Right atrium auricular region (tissue), 2 donors: ENCODE measurements at regions not wholly inside any gene's neighbourhood (a gene's known extent, or its start where the extent isn't known, plus 50 kb on each side); places are given as distances from the start of the nearest gene placed in this dataset.

ENCODE experiments used
- DNase-seq: peaks from one replicate; pipeline ENCODE4 v3.0.0-alpha.2; 2019; ENCODE audit warnings: low spot score
- H3K27ac ChIP-seq, 2 donors: fragments of 200-600 bp; sonication (generic); 1 replicate in 1 of 2; 2 replicates in 1 of 2; pipeline ENCODE4 v1.5.1; 2016 to 2019
- H3K27me3 ChIP-seq, 2 donors: fragments of 200-600 bp; sonication (generic); one replicate each; pipeline versions ENCODE4 v1.5.1 to v1.6.0; 2017 to 2019
- H3K36me3 ChIP-seq: fragments of 200-600 bp; sonication (generic); one replicate; pipeline ENCODE4 v1.5.1; 2016
- H3K4me1 ChIP-seq, 2 donors: fragments of 200-600 bp; sonication (generic); one replicate each; pipeline versions ENCODE4 v1.5.1 to v1.6.0; 2017 to 2019
- H3K4me3 ChIP-seq, 2 donors: fragments of 200-600 bp; sonication (generic); 1 replicate in 1 of 2; 2 replicates in 1 of 2; pipeline ENCODE4 v1.5.1; 2017 to 2019; ENCODE audit warnings: mild to moderate bottlenecking in 1 of 2, moderate library complexity in 1 of 2
- H3K9me3 ChIP-seq, 2 donors: fragments of 200-600 bp; sonication (generic); one replicate each; pipeline ENCODE4 v1.5.1; 2019
- TF ChIP-seq, protein P1 (sequence below), 2 donors: fragments of 200-600 bp; sonication (generic); IDR thresholded peaks; one replicate each; pipeline ENCODE4 v1.5.1; 2019; ENCODE audit warnings: antibody characterized with exemption in 2 of 2

DNA sequence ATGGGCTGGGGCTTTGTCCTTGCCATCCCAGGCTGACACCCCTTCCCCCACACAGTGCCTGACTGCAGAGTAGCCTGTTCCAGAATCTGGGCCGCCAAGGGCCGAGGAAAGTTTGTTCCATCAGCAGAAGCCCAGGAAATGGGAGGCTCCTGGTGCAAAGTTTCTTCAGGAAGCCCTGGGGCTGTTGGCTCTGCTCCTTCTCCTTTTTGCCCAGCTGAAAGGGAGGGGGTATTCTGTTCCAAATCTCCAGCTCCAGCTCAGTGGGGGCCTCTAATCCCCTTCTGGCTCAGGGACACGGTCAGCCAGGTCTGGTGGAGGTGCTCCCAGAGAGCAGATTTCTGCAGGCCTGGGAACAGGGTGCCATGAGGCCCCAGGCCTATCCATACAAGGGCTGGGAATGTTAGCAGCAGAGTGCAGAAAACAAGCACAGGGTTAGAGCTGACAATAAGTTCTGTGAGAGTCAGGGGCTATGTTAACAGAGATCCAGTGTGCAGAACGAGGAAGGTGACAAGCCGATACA, 399.5 kb downstream of the RPS24 start:
- Histone ChIP-seq H3K36me3 (no peaks in the 10 kb centered on the region), H3K9me3 (no peaks in the 10 kb centered on the region), H3K27ac (peak overlapping the region; percentile 26 to 43), H3K4me3 (no peak overlapping the region), H3K27me3 (no peaks in the 10 kb centered on the region), H3K4me1 (peaks cover 0 to 34% of the 10 kb centered on the region in 2 donors)
- TF ChIP-seq, protein P1, sequence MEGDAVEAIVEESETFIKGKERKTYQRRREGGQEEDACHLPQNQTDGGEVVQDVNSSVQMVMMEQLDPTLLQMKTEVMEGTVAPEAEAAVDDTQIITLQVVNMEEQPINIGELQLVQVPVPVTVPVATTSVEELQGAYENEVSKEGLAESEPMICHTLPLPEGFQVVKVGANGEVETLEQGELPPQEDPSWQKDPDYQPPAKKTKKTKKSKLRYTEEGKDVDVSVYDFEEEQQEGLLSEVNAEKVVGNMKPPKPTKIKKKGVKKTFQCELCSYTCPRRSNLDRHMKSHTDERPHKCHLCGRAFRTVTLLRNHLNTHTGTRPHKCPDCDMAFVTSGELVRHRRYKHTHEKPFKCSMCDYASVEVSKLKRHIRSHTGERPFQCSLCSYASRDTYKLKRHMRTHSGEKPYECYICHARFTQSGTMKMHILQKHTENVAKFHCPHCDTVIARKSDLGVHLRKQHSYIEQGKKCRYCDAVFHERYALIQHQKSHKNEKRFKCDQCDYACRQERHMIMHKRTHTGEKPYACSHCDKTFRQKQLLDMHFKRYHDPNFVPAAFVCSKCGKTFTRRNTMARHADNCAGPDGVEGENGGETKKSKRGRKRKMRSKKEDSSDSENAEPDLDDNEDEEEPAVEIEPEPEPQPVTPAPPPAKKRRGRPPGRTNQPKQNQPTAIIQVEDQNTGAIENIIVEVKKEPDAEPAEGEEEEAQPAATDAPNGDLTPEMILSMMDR (IDR thresholded peaks at IDR 0.05), result no peak
- no peak for DNase-seq

DNA sequence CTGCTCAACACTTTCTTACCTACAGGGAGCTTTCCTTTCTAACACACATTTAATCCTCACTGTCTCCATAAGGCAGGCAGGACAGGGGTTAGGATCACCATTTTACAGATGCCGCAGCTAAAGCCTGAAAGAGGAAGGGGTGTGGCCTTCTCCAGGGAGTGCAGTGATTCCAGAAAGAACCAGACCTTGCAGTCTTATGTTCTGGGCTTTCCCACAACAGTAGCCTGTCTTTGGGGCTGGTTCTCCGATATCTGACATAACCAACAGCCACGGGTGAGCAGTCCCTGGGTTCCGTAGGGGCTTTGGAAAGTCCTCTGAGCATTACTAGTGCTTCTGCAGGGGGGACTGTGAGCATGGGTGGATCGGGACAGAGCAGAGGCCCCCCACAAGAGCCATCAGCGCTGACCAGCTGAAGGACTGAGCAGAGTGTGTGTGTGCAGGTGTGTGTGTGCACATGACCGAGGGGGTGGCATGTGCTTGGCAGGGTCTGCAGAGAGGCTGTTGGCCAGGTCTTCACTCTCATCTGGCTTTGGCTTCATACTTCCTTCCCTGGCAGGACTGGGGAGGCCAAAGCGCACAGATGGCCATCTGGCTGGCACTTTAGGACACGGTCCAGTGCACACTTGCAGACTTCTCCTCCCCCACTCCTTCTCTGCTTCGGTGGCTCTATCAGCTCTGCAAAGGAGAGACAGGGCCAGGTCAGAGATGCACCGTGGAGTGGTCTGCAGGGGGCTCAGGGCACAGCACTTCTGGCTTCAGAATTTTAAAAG, 400.3 kb downstream of the RPS24 start:
- DNase-seq, result no peak
- Histone ChIP-seq H3K4me1 (peaks cover 0 to 34% of the 10 kb centered on the region in 2 donors), H3K27me3 (no peaks in the 10 kb centered on the region), H3K27ac (peak overlapping the region in 1 of 2 donors; percentile 26), H3K4me3 (no peak overlapping the region), H3K36me3 (no peaks in the 10 kb centered on the region), H3K9me3 (no peaks in the 10 kb centered on the region)
- TF ChIP-seq, protein P1 (IDR thresholded peaks at IDR 0.05), result no peak

DNA sequence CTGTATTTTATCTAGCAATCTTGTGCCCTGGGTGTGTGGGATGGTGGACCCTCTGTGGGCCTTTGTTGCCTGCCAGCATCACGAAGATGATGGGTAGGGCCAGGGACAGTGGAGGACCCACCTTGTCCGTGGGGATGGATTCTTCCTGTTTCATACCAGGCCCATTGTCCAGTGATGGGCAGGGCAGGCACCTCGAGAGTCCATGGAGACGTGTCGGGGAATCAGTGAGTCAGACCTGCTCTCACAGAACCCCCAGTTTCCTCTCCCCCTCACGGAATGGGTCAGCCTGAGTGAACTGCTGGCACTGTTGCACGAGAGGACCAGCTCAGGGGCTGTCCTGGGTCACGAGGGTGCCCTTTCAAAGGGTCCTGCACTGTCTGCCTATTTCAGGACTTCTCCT, 401.2 kb downstream of the RPS24 start:
- Histone ChIP-seq H3K27ac (no peak overlapping the region), H3K4me3 (no peak overlapping the region), H3K36me3 (no peaks in the 10 kb centered on the region), H3K4me1 (peaks cover 0 to 34% of the 10 kb centered on the region in 2 donors), H3K27me3 (no peaks in the 10 kb centered on the region), H3K9me3 (no peaks in the 10 kb centered on the region)
- TF ChIP-seq, protein P1 (IDR thresholded peaks at IDR 0.05), result no peak
- no peak for DNase-seq

DNA sequence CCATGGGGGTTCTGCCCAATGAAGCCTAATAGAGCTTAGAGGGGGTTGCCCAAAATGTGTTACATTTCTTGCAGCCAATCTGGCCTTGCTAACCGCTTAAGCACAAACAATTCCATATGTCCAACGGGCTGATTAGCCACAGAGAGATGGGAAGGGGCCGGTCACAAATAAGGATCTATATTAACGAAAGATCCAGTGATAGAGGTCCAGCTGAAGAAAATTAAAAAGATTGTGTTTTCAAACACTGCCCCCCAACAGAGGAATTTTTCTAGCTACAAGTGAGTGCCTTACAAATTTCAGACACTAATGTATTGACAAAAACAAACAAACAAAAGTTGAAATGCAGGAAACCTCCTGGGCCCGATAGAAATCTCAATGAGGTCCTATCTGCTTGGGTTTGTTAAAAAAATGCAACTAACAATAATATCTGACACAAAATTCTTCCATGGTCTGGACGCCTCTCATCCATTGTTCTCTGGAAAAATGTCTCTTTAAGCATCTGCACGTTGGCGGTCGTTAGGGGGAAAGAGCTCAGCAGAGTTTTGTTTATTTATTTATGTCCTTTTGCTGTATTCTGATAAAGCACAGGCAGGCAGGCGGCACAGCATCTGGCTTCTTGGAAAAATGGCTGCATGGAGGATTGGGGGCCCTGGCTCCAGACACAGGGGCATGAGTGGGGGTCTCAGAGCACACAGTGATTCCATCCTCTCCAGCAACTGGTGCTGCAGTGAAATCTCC, 402.0 kb downstream of the RPS24 start:
- DNase-seq, result no peak
- TF ChIP-seq, protein P1 (IDR thresholded peaks at IDR 0.05), result no peak
- H3K4me1 ChIP-seq, result peaks cover 0 to 34% of the 10 kb centered on the region in 2 donors
- H3K36me3 ChIP-seq, result no peaks in the 10 kb centered on the region
- no peak overlapping the region for H3K27ac ChIP-seq
- H3K4me3 ChIP-seq, result no peak overlapping the region
- H3K9me3 ChIP-seq, result no peaks in the 10 kb centered on the region
- H3K27me3 ChIP-seq, result no peaks in the 10 kb centered on the region

DNA sequence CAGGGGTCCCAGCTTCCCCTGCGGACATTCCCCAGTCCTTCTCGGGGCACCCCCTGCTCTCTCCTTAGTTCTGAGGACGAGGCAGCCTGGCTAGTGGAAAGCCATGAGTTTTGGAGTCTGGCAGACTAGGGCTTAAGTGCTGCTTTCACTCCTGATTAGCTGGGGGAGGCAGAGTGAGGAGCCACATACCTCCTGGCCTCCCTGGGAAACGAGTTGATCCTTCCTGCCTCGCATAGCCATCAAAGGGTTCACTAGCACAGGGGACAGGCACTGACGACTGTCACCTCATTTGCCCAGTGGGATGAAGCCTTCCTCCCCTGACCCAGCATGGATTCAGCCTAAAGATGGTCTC, 402.5 kb downstream of the RPS24 start:
- peaks cover 0 to 34% of the 10 kb centered on the region in 2 donors for H3K4me1 ChIP-seq
- TF ChIP-seq, protein P1 (IDR thresholded peaks at IDR 0.05), result no peak
- H3K27ac ChIP-seq, result no peak overlapping the region
- H3K9me3 ChIP-seq, result no peaks in the 10 kb centered on the region
- H3K4me3 ChIP-seq, result no peak overlapping the region
- H3K27me3 ChIP-seq, result no peaks in the 10 kb centered on the region
- no peaks in the 10 kb centered on the region for H3K36me3 ChIP-seq
- DNase-seq, result no peak
